GM23248 (cell line): ENCODE measurements at regions not wholly inside any gene's neighbourhood (a gene's known extent, or its start where the extent isn't known, plus 50 kb on each side); places are given as distances from the start of the nearest gene placed in this dataset.
"Not testable (repeated sequence)": the region's sequence is repeated elsewhere in the genome, so short reads cannot be mapped to it uniquely, and the experiment has no call there.

Experiments used
- EZH2 ChIP-seq: fragments of 200-600 bp; sonication (generic); IDR thresholded peaks from 2 replicates; pipeline ENCODE4 v1.6.1; 2018; ENCODE audit warnings: antibody characterized with exemption, mild to moderate bottlenecking; ENCODE audit not compliant: insufficient read depth, poor library complexity, severe bottlenecking
- EZH2phosphoT487 ChIP-seq: fragments of 200-600 bp; sonication (generic); IDR thresholded peaks from 2 replicates; pipeline ENCODE4 v1.6.1; 2018; ENCODE audit warnings: antibody characterized with exemption, moderate library complexity, mild to moderate bottlenecking, low read depth; ENCODE audit not compliant: insufficient read depth

GRCh38 chrX:46186811-46187106 lies 358.5 kb downstream of the ZNF674 start:
- not testable (repeated sequence) for TF ChIP-seq EZH2, EZH2phosphoT487
